OCI-LY7 (cell line): ENCODE measurements at regions not wholly inside any gene's neighbourhood (a gene's known extent, or its start where the extent isn't known, plus 50 kb on each side); places are given as distances from the start of the nearest gene placed in this dataset.
A peak's percentile ranks its signal among the peaks of the same experiment; 100 is the strongest.

ENCODE experiments used
- BruUV-seq: library from RNA; stranded (reverse); fragments of 400-500 nt; replicated peaks from 2 replicates; lab custom pipeline; 2021; lab: Mats Ljungman, UMichigan
- CTCF ChIA-PET: fragments of 300-600 bp; sonication (Branson Sonifier 250); formaldehyde crosslinking; loops from one replicate; lab custom pipeline; 2022; ENCODE audit warnings: antibody characterized with exemption; ENCODE audit not compliant: unreplicated experiment; lab: Charles Lee
- POLR2A ChIA-PET: fragments of 300-600 bp; sonication (Branson Sonifier 250); formaldehyde crosslinking; loops from one replicate; lab custom pipeline; 2022; ENCODE audit warnings: antibody characterized with exemption; lab: Charles Lee
- DNase-seq: peaks from one replicate; pipeline ENCODE4 v3.0.0-alpha.2; 2015; ENCODE audit warnings: low spot score
- H2AFZ ChIP-seq: fragments of 200-600 bp; sonication (generic), shearing (Covaris generic); 2 replicates; pipeline ENCODE4 v1.6.1; 2014; ENCODE audit warnings: mild to moderate bottlenecking, antibody characterized with exemption, low read length, moderate library complexity
- H3K27ac ChIP-seq: fragments of 200-600 bp; sonication (generic); 2 replicates; pipeline ENCODE4 v1.5.1; 2014; ENCODE audit warnings: mixed run types, low read depth, mild to moderate bottlenecking, moderate library complexity, low read length, inconsistent platforms; ENCODE audit not compliant: poor library complexity, severe bottlenecking
- H3K36me3 ChIP-seq: fragments of 200-600 bp; sonication (generic); 2 replicates; pipeline ENCODE4 v1.6.1; 2014; ENCODE audit warnings: mild to moderate bottlenecking, antibody characterized with exemption, low read length, moderate library complexity, mixed read lengths; ENCODE audit not compliant: insufficient read depth
- H3K4me1 ChIP-seq: fragments of 200-600 bp; sonication (generic); 2 replicates; pipeline ENCODE4 v1.5.1; 2014; ENCODE audit warnings: mild to moderate bottlenecking, low read length; ENCODE audit not compliant: insufficient read depth, poor library complexity, severe bottlenecking
- H3K4me2 ChIP-seq: fragments of 200-600 bp; sonication (generic); 2 replicates; pipeline ENCODE4 v1.6.1; 2014; ENCODE audit warnings: mild to moderate bottlenecking, low read length
- H3K4me3 ChIP-seq: fragments of 200-600 bp; sonication (generic); 2 replicates; pipeline ENCODE4 v1.5.1; 2014; ENCODE audit warnings: mild to moderate bottlenecking, low read depth, low read length; ENCODE audit not compliant: poor library complexity, severe bottlenecking
- H3K79me2 ChIP-seq: fragments of 200-600 bp; sonication (generic); 2 replicates; pipeline ENCODE4 v1.6.1; 2016; ENCODE audit warnings: low read depth, mild to moderate bottlenecking, low read length, moderate library complexity, mixed read lengths; ENCODE audit not compliant: insufficient read depth
- H3K9me2 ChIP-seq: fragments of 200-600 bp; sonication (generic); 2 replicates; pipeline ENCODE4 v1.6.1; 2016; ENCODE audit warnings: mild to moderate bottlenecking, low read length, mixed read lengths; ENCODE audit not compliant: insufficient read depth
- H3K9me3 ChIP-seq: fragments of 200-600 bp; sonication (generic); 2 replicates; pipeline ENCODE4 v1.6.1; 2014; ENCODE audit warnings: mild to moderate bottlenecking, mixed run types, low read length, mixed read lengths
- H4K20me1 ChIP-seq: fragments of 200-600 bp; sonication (generic); 2 replicates; pipeline ENCODE4 v1.6.1; 2014; ENCODE audit warnings: mild to moderate bottlenecking, antibody characterized with exemption, low read length, moderate library complexity, mixed read lengths; ENCODE audit not compliant: insufficient read depth
- EZH2phosphoT487 ChIP-seq: fragments of 200-600 bp; sonication (generic); IDR thresholded peaks from 2 replicates; pipeline ENCODE4 v1.6.1; 2018; ENCODE audit warnings: low read depth, borderline replicate concordance, mild to moderate bottlenecking, mixed run types, antibody characterized with exemption, low read length, moderate library complexity, mixed read lengths
- intact Hi-C: fragments of 100-400 bp; cut with micrococcal nuclease; formaldehyde crosslinking; loops from one replicate; pipeline ENCODE4 v1.10.0; 2022; ENCODE audit not compliant: unreplicated experiment
- TF ChIP-seq, protein P1 (sequence below): fragments of 200-600 bp; sonication (generic); conservative IDR thresholded peaks from 2 replicates; pipeline ENCODE4 v1.5.1; 2014; ENCODE audit warnings: mild to moderate bottlenecking, antibody characterized with exemption, low read length, moderate library complexity, mixed read lengths

DNA sequence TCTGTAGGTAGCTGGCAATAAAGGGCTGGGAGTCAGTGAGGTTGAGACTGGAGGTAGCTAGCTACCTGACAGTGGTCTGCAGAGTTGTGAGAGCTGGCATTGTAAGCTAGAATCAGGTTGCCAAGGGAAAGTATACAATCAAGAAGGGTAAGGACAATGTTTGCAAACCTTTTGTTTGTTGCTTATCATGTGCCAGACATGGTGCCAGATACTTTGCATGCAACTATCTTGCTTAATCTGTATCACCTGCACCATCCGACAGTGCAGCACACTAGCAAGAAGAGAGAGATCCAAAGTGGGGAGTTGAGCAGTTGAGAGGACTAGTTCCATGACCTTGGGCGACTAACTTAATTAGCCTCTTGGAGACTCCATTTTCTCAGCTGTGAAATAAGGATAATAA is 236.4 kb downstream of the PDCD6IP start:
- Histone ChIP-seq H3K9me2 (no peaks in the 10 kb centered on the region), H3K79me2 (no peaks in the 10 kb centered on the region), H2AFZ (no peak overlapping the region), H3K9me3 (no peaks in the 10 kb centered on the region), H3K4me1 (no peaks in the 10 kb centered on the region), H4K20me1 (no peaks in the 10 kb centered on the region), H3K4me3 (no peak overlapping the region), H3K27ac (no peak overlapping the region), H3K36me3 (no peaks in the 10 kb centered on the region), H3K4me2 (no peak overlapping the region)
- ChIA-PET CTCF (no interaction called here), POLR2A (interaction anchor here (1.4 to 1.5 kb wide), 2 partner anchors 33 to 211 kb away, joined by 3 to 4 read pairs; no protein-coding TSS in a partner anchor)
- TF ChIP-seq, protein P1, sequence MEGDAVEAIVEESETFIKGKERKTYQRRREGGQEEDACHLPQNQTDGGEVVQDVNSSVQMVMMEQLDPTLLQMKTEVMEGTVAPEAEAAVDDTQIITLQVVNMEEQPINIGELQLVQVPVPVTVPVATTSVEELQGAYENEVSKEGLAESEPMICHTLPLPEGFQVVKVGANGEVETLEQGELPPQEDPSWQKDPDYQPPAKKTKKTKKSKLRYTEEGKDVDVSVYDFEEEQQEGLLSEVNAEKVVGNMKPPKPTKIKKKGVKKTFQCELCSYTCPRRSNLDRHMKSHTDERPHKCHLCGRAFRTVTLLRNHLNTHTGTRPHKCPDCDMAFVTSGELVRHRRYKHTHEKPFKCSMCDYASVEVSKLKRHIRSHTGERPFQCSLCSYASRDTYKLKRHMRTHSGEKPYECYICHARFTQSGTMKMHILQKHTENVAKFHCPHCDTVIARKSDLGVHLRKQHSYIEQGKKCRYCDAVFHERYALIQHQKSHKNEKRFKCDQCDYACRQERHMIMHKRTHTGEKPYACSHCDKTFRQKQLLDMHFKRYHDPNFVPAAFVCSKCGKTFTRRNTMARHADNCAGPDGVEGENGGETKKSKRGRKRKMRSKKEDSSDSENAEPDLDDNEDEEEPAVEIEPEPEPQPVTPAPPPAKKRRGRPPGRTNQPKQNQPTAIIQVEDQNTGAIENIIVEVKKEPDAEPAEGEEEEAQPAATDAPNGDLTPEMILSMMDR: no peak
- TF ChIP-seq EZH2phosphoT487: no peak
- intact Hi-C loops: no loop called here
- no TSS peak for BruUV-seq
- DNase-seq: no peak

DNA sequence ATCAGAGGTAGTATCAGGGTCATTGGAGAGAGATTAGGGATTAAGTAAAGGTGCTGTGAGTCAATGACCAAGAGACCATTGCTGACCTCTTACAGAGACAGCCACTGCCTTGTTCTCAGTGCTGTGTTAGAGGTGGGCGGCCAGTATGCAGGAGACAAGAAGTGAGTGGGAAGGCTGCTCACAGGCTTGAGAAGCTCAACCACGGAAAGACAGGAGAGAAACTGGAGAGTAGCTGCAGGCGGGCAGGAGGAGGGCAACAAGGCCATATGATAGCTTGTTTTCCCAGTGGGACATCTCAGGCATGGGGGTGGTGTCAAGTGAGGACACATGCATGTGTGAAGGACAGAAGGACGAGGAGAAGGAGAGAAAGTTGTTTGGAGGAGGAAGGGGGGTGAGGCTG is 237.3 kb downstream of the PDCD6IP start:
- Histone ChIP-seq H3K4me3 (no peak overlapping the region), H3K27ac (no peak overlapping the region), H2AFZ (0 out of 2 replicates have a peak overlapping the region, but pooled peaks have one; percentile 49), H3K4me2 (no peak overlapping the region), H3K9me2 (no peaks in the 10 kb centered on the region), H3K36me3 (no peaks in the 10 kb centered on the region), H4K20me1 (no peaks in the 10 kb centered on the region), H3K9me3 (no peaks in the 10 kb centered on the region), H3K79me2 (no peaks in the 10 kb centered on the region), H3K4me1 (no peaks in the 10 kb centered on the region)
- POLR2A ChIA-PET: interaction anchor here (1.4 kb wide), 1 partner anchor 212 kb away, joined by 3 read pairs; no protein-coding TSS in a partner anchor
- CTCF ChIA-PET: interaction anchor here (0.5 to 0.6 kb wide), 2 partner anchors 11 to 463 kb away, joined by 3 read pairs; no protein-coding TSS in a partner anchor
- TF ChIP-seq, protein P1: no peak
- TF ChIP-seq EZH2phosphoT487: no peak
- no TSS peak for BruUV-seq
- no peak for DNase-seq
- intact Hi-C loops: no loop called here

DNA sequence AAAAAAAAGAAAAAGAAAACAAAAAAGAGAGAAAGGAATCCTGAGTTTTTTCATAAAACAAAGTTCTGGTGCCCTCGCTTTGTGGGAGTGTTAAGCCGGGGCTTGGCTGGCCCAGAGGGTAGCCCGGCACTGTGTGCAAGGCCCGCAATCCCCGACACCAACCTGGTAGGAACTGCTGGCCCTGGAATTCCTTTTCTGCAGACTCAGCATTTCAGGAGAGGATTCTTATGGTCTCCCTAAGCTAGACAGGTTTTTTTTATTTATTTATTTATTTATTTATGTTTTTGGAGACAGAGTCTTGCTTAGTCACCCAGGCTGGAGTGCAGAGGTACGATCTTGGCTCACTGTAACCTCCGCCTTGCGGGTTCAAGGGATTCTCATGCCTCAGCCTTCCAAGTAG is 238.8 kb downstream of the PDCD6IP start:
- no peaks in the 10 kb centered on the region for H3K79me2 ChIP-seq
- TF ChIP-seq, protein P1: no peak
- TF ChIP-seq EZH2phosphoT487: no peak
- H3K4me3 ChIP-seq: no peak overlapping the region
- no peak for DNase-seq
- H2AFZ ChIP-seq: no peak overlapping the region
- ChIA-PET POLR2A (interaction anchor here (0.6 kb wide), 1 partner anchor 118 kb away, joined by 3 read pairs; no protein-coding TSS in a partner anchor), CTCF (no interaction called here)
- H4K20me1 ChIP-seq: no peaks in the 10 kb centered on the region
- no peaks in the 10 kb centered on the region for H3K4me1 ChIP-seq
- H3K27ac ChIP-seq: no peak overlapping the region
- H3K36me3 ChIP-seq: no peaks in the 10 kb centered on the region
- intact Hi-C loops: no loop called here
- no peak overlapping the region for H3K4me2 ChIP-seq
- H3K9me2 ChIP-seq: no peaks in the 10 kb centered on the region
- H3K9me3 ChIP-seq: no peaks in the 10 kb centered on the region
- no TSS peak for BruUV-seq
